GM21737 (cell line): ENCODE measurements at regions not wholly inside any gene's neighbourhood (a gene's known extent, or its start where the extent isn't known, plus 50 kb on each side); places are given as distances from the start of the nearest gene placed in this dataset.
"Not testable (repeated sequence)": the region's sequence is repeated elsewhere in the genome, so short reads cannot be mapped to it uniquely, and the experiment has no call there.

Experiments used
- ATAC-seq: cut with Tn5 transposase; IDR thresholded peaks from one replicate; pipeline ENCODE4 v1.9.1; 2021; ENCODE audit warnings: mild to moderate bottlenecking, moderate library complexity; ENCODE audit not compliant: unreplicated experiment

- ATAC-seq, result not testable (repeated sequence)
These were observed 952.6 kb downstream of the STIM2 start for GRCh38 chr4:27813226-27813625.

GRCh38 chr4:27813699-27814425 is 953.2 kb downstream of the STIM2 start:
- not testable (repeated sequence) for ATAC-seq

DNA sequence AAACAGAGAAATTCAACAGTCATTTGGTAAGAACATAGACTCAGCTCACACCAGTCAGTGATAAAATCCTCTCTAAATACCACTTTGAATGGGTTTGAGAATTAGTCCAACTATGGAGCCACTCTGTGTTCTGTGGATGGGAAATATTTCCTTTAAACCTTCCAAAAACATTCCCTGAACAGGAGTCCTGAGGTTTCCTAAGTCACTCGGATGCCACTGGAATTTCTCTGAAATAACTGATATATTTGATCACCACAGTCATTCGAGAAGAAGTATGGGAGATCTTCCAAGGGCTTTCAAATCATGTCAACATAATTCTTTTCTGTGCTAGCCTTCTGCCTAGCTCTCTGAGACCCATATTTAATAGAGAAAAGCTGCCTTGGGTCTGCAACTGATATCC is 958.6 kb downstream of the STIM2 start:
- ATAC-seq, result no peak

- ATAC-seq, result no peak
These were observed 968.2 kb downstream of the STIM2 start for GRCh38 chr4:27828843-27829242.

DNA sequence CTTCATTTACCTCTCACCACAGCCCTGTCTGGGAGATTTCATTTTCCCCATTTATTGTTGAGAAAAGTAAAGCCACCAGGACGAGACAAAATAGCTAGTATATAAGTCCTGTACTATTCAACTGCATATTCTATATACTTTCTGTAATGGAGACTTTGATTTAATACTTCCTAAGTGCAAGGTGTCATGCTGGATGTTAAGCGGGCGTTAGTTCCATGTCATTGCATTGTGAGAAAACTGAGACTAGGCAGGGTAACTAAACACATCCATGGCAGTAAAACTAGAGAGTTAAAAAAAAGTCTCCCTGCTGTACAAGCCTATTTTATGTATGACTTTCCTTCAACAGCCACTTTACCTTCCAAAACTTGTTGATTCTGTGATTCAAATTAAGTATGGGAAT is 969.6 kb downstream of the STIM2 start:
- ATAC-seq, result no peak

DNA sequence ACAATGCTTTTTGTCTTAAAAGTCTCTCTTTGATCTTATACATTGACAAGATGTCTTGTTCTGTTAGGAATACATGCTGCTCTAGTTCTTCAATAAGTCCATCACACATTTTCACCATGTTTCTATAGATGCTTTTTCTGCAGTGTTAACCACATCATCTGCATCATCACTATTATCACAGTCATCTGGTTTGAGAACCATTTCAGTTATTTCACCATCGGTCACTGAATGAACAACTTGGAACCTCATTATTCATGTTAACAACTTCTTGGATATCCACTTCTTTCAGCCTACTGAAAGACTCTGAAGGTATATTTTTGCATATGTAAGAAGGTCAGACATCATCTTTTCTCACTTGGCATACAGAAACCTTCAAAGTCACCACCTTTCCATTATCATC is 975.2 kb downstream of the STIM2 start:
- ATAC-seq, result no peak

DNA sequence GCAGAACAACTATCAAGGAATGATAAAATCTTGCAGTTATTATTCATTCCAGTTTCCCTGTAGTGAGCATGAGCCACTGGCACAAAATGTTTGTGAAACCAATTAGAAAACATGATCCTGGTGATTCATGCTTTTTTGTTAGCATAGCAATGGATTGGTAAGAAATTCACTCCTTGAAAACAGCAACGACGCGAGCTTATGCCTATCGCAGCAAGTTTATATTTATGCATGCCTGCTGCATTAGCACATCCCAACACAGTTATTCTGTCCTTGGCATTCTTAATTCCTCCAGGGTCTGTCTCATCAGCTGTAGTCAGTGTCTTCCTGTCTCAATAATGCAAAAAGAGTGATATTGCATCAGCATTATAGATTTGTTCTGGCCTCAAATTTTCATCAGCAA is 975.9 kb downstream of the STIM2 start:
- ATAC-seq, result no peak

DNA sequence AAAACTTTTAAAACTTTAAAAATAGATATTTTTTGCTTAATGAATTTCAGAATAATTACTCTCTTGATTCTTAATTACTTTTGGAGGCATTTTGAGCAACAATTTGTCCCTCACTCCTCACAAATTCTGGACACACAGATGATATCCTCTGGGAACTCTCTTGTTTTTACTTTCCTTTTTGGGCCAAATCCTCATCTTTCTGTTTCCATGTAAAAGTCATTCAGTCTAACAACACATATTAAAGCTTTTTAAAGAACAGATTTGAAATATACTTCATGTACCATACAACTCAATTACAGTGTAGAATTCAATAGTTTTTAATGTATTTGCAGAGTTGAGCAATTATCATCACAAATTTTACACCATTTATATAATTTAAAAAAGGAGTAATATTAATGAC is 983.1 kb downstream of the STIM2 start:
- ATAC-seq, result no peak

DNA sequence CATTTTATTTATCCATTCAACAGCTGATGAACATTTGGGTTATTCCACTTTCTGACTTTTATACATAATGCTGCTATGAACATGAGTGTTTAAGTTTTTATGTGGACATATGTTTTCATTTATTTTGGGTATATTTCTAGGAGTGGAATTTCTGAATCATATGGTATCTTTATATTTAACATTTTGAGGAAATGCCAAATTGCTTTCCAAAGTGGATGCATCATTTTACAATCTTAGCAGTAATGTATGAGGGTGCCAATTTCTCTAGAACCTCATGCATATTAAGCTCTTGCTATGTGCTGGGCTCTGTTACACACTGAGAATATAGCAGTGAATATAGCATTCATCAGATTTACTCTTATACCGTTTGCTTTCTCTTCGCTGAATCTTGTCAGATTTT is 983.7 kb downstream of the STIM2 start:
- ATAC-seq, result no peak

DNA sequence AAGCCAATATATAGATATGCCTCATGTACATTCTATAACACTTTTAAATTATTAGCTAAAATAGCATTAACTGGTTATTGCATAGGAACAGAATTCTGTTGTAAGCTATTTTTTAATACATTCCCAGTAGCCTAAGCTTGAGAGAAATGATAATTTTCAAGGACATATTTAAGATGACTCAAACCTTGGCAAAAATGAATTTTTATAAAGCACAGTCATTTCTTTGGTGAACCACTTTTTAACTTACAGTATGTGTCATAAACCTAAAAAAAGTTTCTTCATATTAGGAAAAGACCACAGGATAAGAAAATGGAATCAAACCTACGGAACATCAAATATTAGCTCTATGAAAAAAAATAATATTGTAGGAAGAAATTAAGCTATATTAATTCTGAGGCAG is 986.3 kb downstream of the STIM2 start:
- ATAC-seq, result no peak

DNA sequence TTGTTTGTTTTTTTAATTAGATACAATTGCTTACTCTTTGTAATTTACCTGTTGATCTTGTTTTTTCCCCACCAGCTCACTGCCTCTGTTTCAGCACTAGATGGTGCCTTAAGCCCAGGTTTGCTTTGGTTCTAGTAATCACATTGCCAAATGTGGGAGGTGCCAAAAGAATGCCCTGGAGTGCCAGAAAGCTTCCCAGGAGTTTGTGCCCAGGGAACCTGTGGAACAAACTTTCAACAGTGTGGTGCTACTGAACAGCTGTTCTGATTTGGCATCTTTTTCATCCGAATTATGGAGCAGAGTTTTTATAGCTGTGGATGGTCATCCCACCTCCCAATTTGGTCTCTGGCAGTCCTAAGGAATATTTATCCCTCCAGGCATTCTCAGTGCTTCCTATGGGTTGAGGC is 1000.7 kb downstream of the STIM2 start:
- no peak for ATAC-seq

DNA sequence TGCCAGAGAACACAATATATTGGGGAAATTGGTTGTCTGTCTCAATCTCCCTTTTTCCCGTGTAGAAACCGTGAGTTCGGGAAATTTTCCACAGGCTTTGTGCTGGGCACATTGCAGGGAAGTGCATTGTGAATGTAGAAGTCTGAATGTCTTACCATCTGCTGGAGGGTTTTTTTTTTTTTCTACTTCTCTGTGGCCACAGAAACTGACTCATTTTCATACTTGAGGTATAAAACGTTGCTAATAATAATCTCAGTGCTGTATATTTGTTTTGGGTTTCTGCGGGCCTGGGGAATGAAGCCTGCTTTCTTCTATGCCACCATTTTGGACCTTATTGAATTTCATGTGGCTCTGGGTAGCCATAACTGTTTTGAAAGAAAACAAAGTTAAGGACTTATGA is 1001.2 kb downstream of the STIM2 start:
- ATAC-seq, result no peak

- ATAC-seq, result no peak
These were observed 1013.0 kb downstream of the STIM2 start for GRCh38 chr4:27873596-27873995.

GRCh38 chr4:27881705-27882104 is 1021.1 kb downstream of the STIM2 start:
- ATAC-seq, result peak; percentile 74

DNA sequence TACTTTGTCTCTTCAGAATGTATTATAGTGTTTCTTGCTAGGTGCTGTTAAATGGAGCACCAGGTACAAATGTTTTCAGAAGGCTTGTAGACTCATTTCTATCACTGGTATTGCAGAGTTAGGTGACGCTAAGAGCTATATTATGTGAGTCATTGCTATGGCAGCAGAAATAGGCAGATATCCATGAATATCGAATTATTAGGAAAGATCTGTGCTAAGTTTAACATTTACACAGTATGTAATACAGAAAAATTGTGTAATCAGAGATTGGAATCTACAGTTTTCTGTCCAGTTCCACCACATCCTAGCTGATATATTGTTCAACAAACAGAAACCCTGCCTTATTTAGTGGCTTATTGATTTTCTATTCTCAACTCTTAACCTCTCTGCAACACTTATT is 1025.5 kb downstream of the STIM2 start:
- no peak for ATAC-seq

DNA sequence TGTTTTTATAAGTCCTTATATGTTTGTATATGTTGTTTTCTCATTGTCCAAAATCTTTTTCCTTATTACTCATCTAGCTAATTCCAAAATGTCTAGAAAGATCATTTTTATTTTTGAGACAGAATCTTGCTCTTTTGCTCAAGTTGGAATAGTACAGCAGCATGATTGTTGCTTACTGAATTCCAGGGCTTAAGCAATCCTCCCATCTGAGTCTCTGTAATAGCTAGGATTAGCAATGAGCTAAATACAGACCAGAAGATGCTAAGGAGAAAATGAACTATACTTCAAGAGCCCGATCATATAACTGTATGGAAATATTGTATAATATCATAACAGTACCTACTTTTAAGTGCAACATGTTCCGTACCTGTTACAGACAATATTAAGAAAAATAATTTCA is 1027.0 kb downstream of the STIM2 start:
- ATAC-seq, result no peak

DNA sequence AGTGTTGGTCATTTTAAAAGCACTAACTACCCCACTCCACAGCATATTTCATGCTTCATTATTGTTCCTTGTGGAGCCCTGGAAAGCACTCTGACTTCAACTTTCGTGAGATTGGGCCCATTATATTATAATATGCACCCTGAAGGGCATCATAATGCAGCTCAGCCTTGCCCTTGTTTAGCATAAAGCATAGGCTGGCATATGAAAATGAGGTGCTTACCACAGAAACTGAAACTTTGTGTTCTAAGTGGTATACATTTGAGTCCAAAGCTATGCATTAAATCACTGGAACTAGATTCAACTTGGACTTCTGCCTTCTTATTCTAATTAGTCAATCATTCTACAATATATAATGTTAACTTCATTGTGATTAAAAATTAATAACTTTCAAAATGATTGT is 1027.9 kb downstream of the STIM2 start:
- ATAC-seq, result no peak

DNA sequence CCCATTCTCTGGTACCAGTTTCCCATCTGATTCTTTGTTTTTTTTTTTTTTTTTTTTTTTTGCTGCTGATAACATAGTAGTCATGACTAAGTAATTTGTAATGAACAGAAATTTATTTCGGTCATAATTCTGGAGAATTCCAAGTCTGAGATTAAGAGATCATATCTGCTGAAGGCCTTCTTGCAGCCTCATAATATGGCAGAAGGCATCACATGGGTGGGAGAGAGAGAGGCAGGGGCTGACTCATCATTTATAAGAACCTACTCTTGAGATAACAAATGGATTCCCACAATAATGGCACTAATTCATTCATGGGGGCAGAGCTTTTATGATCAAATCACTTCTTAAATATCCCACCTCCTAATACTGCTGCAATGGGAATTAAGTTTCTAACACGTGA is 1034.3 kb downstream of the STIM2 start:
- no peak for ATAC-seq

- no peak for ATAC-seq
These were observed 1047.7 kb downstream of the STIM2 start for GRCh38 chr4:27908356-27908755.

- no peak for ATAC-seq
These were observed 1049.6 kb downstream of the STIM2 start for GRCh38 chr4:27910227-27910626.

DNA sequence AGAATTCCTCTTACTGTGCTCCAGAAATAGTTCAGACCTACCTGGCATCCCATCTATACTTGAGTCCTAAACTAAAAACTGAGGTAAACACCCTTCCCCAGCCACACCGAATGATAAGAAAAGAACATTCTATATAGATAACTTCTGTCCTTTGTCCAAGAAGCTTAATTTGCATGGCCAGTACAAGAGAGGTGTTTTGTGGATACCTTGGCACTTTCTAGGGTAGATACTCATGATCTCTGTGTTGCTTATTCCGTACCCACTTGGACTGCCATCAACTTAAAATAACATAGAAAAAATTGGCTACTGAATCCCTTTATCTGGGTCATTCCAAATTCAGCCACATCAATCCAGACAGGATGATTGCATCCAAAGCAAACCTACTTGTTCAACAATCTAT is 1050.4 kb downstream of the STIM2 start:
- ATAC-seq, result no peak

- no peak for ATAC-seq
These were observed 1053.1 kb downstream of the STIM2 start for GRCh38 chr4:27913738-27914137.

DNA sequence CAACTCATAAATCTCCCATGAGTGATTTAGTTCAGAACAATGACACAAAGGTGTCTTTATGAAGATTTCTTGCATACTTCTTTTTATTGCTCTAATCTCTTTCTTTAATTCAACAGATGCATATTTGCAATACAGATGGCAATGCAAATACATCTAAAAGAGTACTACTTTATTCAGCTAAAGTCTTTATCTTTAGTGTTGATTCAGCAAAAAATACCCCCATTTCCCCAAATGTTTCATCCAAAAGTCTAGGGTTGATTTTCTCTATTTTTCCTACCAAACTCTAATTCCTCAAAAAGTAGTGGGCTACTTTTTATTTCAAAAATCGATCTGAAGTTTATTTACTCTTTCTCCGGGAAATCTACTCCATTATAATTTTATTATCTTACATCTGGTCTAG is 1055.2 kb downstream of the STIM2 start:
- ATAC-seq, result no peak
